Neural cell (in vitro differentiated cells): ENCODE measurements at regions not wholly inside any gene's neighbourhood (a gene's known extent, or its start where the extent isn't known, plus 50 kb on each side); places are given as distances from the start of the nearest gene placed in this dataset.

Source experiments
- H2AFZ ChIP-seq: fragments of 200-600, 300-800 bp; sonication (generic), shearing (Covaris generic); 2 replicates; pipeline ENCODE4 v1.6.0; 2014; ENCODE audit warnings: low read depth, mild to moderate bottlenecking, antibody characterized with exemption, low read length, moderate library complexity
- H3F3A ChIP-seq: fragments of 200-600 bp; shearing (Covaris generic); 2 replicates; pipeline ENCODE4 v1.6.1; 2016; ENCODE audit warnings: mild to moderate bottlenecking, moderate library complexity, mixed read lengths, antibody characterized with exemption, low read length; ENCODE audit not compliant: insufficient read depth, poor library complexity, severe bottlenecking
- H3K27ac ChIP-seq: fragments of 200-600, 300-800 bp; sonication (generic), shearing (Covaris generic); 2 replicates; pipeline ENCODE4 v1.5.1; 2014; ENCODE audit warnings: mild to moderate bottlenecking, low read length, moderate library complexity
- H3K27me3 ChIP-seq: fragments of 300-800, 200-600 bp; sonication (generic), shearing (Covaris generic); 2 replicates; pipeline ENCODE4 v1.6.0; 2014; ENCODE audit warnings: mild to moderate bottlenecking, low read depth, low read length, moderate library complexity; ENCODE audit not compliant: insufficient read depth
- H3K36me3 ChIP-seq: fragments of 300-800, 200-600 bp; sonication (generic), shearing (Covaris generic); 2 replicates; pipeline ENCODE4 v1.5.1; 2014; ENCODE audit warnings: mild to moderate bottlenecking, antibody characterized with exemption, low read length, moderate library complexity; ENCODE audit not compliant: insufficient read depth
- H3K4me2 ChIP-seq: fragments of 300-800, 200-600 bp; sonication (generic), shearing (Covaris generic); 2 replicates; pipeline ENCODE4 v1.6.0; 2014; ENCODE audit warnings: mild to moderate bottlenecking, low read length
- H3K4me3 ChIP-seq: fragments of 300-800, 200-600 bp; sonication (generic), shearing (Covaris generic); 2 replicates; pipeline ENCODE4 v1.5.1; 2014; ENCODE audit warnings: mild to moderate bottlenecking, low read length, moderate library complexity
- H3K79me2 ChIP-seq: fragments of 200-600 bp; shearing (Covaris generic); replicated peaks from 2 replicates; pipeline ENCODE4 v1.6.0; 2014; ENCODE audit warnings: mild to moderate bottlenecking, low read length, moderate library complexity; ENCODE audit not compliant: insufficient read depth
- H3K9ac ChIP-seq: fragments of 300-800, 200-600 bp; sonication (generic), shearing (Covaris generic); 2 replicates; pipeline ENCODE4 v1.6.1; 2016; ENCODE audit warnings: mild to moderate bottlenecking, low read length, mixed read lengths
- H3K9me2 ChIP-seq: fragments of 200-600 bp; shearing (Covaris generic); 2 replicates; pipeline ENCODE4 v1.6.1; 2016; ENCODE audit warnings: mild to moderate bottlenecking, low read length, mixed read lengths; ENCODE audit not compliant: insufficient read depth
- H3K9me3 ChIP-seq: fragments of 200-600, 300-800 bp; sonication (generic), shearing (Covaris generic); 2 replicates; pipeline ENCODE4 v1.6.1; 2016; ENCODE audit warnings: mild to moderate bottlenecking, mixed run types, low read length, moderate library complexity, mixed read lengths
- H4K20me1 ChIP-seq: fragments of 200-600 bp; shearing (Covaris generic); 2 replicates; pipeline ENCODE4 v1.6.1; 2016; ENCODE audit warnings: mild to moderate bottlenecking, mixed run types; ENCODE audit not compliant: insufficient read depth
- EP300 ChIP-seq: fragments of 450-650 bp; conservative IDR thresholded peaks from 2 replicates; pipeline ENCODE4 v1.6.1; 2014; ENCODE audit warnings: antibody characterized with exemption, mild to moderate bottlenecking, moderate library complexity; ENCODE audit not compliant: poor library complexity, severe bottlenecking
- EZH2 ChIP-seq: fragments of 200-600, 300-800 bp; shearing (Covaris generic), sonication (generic); IDR thresholded peaks from 2 replicates; pipeline ENCODE4 v1.6.1; 2014; ENCODE audit warnings: antibody characterized with exemption, low read length, borderline replicate concordance, mild to moderate bottlenecking; ENCODE audit not compliant: insufficient read depth, poor library complexity, severe bottlenecking
- MXI1 ChIP-seq: fragments of 450-650 bp; conservative IDR thresholded peaks from 2 replicates; pipeline ENCODE4 v1.6.1; 2014; ENCODE audit warnings: antibody characterized with exemption, mild to moderate bottlenecking; ENCODE audit not compliant: poor library complexity, severe bottlenecking
- POLR2AphosphoS5 ChIP-seq: IDR thresholded peaks from 2 replicates; pipeline ENCODE4 v1.6.1; 2012
- RAD21 ChIP-seq: fragments of 450-650 bp; conservative IDR thresholded peaks from 2 replicates; pipeline ENCODE4 v1.6.1; 2014; ENCODE audit warnings: antibody characterized with exemption, mild to moderate bottlenecking, moderate library complexity
- SMC3 ChIP-seq: fragments of 450-650 bp; conservative IDR thresholded peaks from 2 replicates; pipeline ENCODE4 v1.6.1; 2014; ENCODE audit warnings: antibody characterized with exemption, mild to moderate bottlenecking, moderate library complexity; ENCODE audit not compliant: poor library complexity
- TAF1 ChIP-seq: IDR thresholded peaks from 2 replicates; pipeline ENCODE4 v1.6.1; 2012; ENCODE audit warnings: low read depth
- TF ChIP-seq, protein P1 (sequence below): IDR thresholded peaks from 2 replicates; pipeline ENCODE4 v1.6.1; 2012; ENCODE audit warnings: borderline replicate concordance
- TF ChIP-seq, protein P2 (sequence below): fragments of 450-650 bp; IDR thresholded peaks from 2 replicates; pipeline ENCODE4 v1.5.1; 2014; ENCODE audit warnings: antibody characterized with exemption, mild to moderate bottlenecking, moderate library complexity; ENCODE audit not compliant: poor library complexity, severe bottlenecking

DNA sequence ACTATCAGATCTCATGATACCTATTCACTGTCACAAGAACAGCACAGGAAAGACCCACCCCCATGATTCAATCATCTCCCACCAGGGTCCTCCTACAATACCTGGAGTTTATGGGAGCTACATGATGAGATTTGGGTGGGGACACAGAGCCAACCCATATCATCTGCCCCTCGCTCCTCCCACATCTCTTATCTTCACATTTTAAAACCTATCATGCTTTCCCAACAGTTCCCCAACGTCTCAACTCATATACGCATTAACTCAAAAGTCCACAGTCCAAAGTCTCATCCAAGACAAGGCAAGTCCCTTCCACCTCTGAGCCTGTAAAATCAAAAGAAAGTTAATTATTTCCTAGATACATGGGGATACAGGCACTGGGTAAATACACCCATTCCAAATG lies 1185.2 kb downstream of the PCDH7 start:
- TF ChIP-seq RAD21, result no peak
- TF ChIP-seq EP300, result no peak
- no peak for TF ChIP-seq SMC3
- TF ChIP-seq EZH2, result no peak
- no peak for TF ChIP-seq POLR2AphosphoS5
- TF ChIP-seq TAF1, result no peak
- no peak for TF ChIP-seq MXI1
- TF ChIP-seq, protein P1, sequence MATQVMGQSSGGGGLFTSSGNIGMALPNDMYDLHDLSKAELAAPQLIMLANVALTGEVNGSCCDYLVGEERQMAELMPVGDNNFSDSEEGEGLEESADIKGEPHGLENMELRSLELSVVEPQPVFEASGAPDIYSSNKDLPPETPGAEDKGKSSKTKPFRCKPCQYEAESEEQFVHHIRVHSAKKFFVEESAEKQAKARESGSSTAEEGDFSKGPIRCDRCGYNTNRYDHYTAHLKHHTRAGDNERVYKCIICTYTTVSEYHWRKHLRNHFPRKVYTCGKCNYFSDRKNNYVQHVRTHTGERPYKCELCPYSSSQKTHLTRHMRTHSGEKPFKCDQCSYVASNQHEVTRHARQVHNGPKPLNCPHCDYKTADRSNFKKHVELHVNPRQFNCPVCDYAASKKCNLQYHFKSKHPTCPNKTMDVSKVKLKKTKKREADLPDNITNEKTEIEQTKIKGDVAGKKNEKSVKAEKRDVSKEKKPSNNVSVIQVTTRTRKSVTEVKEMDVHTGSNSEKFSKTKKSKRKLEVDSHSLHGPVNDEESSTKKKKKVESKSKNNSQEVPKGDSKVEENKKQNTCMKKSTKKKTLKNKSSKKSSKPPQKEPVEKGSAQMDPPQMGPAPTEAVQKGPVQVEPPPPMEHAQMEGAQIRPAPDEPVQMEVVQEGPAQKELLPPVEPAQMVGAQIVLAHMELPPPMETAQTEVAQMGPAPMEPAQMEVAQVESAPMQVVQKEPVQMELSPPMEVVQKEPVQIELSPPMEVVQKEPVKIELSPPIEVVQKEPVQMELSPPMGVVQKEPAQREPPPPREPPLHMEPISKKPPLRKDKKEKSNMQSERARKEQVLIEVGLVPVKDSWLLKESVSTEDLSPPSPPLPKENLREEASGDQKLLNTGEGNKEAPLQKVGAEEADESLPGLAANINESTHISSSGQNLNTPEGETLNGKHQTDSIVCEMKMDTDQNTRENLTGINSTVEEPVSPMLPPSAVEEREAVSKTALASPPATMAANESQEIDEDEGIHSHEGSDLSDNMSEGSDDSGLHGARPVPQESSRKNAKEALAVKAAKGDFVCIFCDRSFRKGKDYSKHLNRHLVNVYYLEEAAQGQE, result no peak
- TF ChIP-seq, protein P2, sequence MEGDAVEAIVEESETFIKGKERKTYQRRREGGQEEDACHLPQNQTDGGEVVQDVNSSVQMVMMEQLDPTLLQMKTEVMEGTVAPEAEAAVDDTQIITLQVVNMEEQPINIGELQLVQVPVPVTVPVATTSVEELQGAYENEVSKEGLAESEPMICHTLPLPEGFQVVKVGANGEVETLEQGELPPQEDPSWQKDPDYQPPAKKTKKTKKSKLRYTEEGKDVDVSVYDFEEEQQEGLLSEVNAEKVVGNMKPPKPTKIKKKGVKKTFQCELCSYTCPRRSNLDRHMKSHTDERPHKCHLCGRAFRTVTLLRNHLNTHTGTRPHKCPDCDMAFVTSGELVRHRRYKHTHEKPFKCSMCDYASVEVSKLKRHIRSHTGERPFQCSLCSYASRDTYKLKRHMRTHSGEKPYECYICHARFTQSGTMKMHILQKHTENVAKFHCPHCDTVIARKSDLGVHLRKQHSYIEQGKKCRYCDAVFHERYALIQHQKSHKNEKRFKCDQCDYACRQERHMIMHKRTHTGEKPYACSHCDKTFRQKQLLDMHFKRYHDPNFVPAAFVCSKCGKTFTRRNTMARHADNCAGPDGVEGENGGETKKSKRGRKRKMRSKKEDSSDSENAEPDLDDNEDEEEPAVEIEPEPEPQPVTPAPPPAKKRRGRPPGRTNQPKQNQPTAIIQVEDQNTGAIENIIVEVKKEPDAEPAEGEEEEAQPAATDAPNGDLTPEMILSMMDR, result no peak
- Histone ChIP-seq H3K27ac (no peak overlapping the region), H3K4me2 (no peak overlapping the region), H3K27me3 (no peaks in the 10 kb centered on the region), H2AFZ (no peak overlapping the region), H3K79me2 (no peaks in the 10 kb centered on the region), H3K36me3 (no peaks in the 10 kb centered on the region), H3K4me3 (no peak overlapping the region), H3F3A (no peaks in the 10 kb centered on the region), H3K9me3 (no peaks in the 10 kb centered on the region), H3K9me2 (no peaks in the 10 kb centered on the region), H4K20me1 (no peaks in the 10 kb centered on the region), H3K9ac (no peak overlapping the region)

DNA sequence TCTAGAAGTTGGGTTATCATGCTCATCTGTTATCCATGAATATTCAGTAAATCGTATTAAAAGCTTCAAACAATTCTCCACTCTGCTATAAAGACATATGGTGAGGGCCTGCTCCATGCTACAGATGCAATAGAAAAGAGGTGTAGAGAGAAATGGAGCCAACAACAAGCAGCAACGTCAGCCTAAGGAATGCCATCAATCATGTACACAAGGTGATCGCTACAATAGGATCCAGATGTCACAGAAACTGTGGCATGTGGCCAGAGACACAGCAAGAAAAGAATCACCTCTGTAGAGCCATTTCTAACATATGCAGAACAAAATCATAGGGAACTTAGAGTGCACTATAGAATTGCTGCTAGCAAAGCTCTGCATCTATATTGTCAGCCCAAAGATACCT lies 1188.1 kb downstream of the PCDH7 start:
- no peaks in the 10 kb centered on the region for H3K79me2 ChIP-seq
- H3K36me3 ChIP-seq, result no peaks in the 10 kb centered on the region
- no peaks in the 10 kb centered on the region for H3K27me3 ChIP-seq
- H3K4me3 ChIP-seq, result no peak overlapping the region
- H3K9me3 ChIP-seq, result no peaks in the 10 kb centered on the region
- H2AFZ ChIP-seq, result no peak overlapping the region
- H4K20me1 ChIP-seq, result no peaks in the 10 kb centered on the region
- no peak overlapping the region for H3K4me2 ChIP-seq
- H3F3A ChIP-seq, result no peaks in the 10 kb centered on the region
- no peak overlapping the region for H3K9ac ChIP-seq
- H3K9me2 ChIP-seq, result no peaks in the 10 kb centered on the region
- H3K27ac ChIP-seq, result no peak overlapping the region
- TF ChIP-seq, protein P1, result no peak
- TF ChIP-seq EP300 (no peak), SMC3 (no peak), TAF1 (no peak), EZH2 (no peak), POLR2AphosphoS5 (no peak), MXI1 (no peak), RAD21 (no peak)
- TF ChIP-seq, protein P2, result no peak
